GM13977 (cell line): ENCODE measurements at regions not wholly inside any gene's neighbourhood (a gene's known extent, or its start where the extent isn't known, plus 50 kb on each side); places are given as distances from the start of the nearest gene placed in this dataset.

Experiments
- DNase-seq: peaks from one replicate; pipeline ENCODE4 v3.0.0; 2012; ENCODE audit warnings: low spot score
- CTCF ChIP-seq: IDR thresholded peaks from 2 replicates; pipeline ENCODE4 v1.5.1; 2012; ENCODE audit warnings: mild to moderate bottlenecking, control low read depth; ENCODE audit not compliant: insufficient read depth; ENCODE audit errors: extremely low read depth, missing control alignments
- in situ Hi-C: fragments of 300-500 bp; cut with MboI; formaldehyde crosslinking; loops from one replicate; pipeline ENCODE4 v1.12.0; 2022; ENCODE audit warnings: low sequenced_read_pairs, low pct_unique_long_range_greater_than_20kb, mixed read lengths, inconsistent platforms; ENCODE audit not compliant: unreplicated experiment

- no peak for DNase-seq
- TF ChIP-seq CTCF: no peak
- in situ Hi-C loops: no loop called here
Measured at GRCh38 chr2:215702116-215702902, 266.4 kb upstream of the FN1 start.

GRCh38 chr2:215699700-215700538 lies 264.1 kb upstream of the FN1 start:
- DNase-seq: no peak
- in situ Hi-C loops: no loop called here
- no peak for TF ChIP-seq CTCF

GRCh38 chr2:215699018-215699417 lies 263.1 kb upstream of the FN1 start:
- in situ Hi-C loops: no loop called here
- TF ChIP-seq CTCF: no peak
- DNase-seq: no peak

- no peak for DNase-seq
- in situ Hi-C loops: no loop called here
- TF ChIP-seq CTCF: no peak
Measured at GRCh38 chr2:215698566-215698965, 262.7 kb upstream of the FN1 start.

GRCh38 chr2:215697496-215697895 lies 261.6 kb upstream of the FN1 start:
- in situ Hi-C loops: no loop called here
- TF ChIP-seq CTCF: no peak
- no peak for DNase-seq

GRCh38 chr2:215697003-215697402 lies 261.1 kb upstream of the FN1 start:
- in situ Hi-C loops: no loop called here
- DNase-seq: no peak
- no peak for TF ChIP-seq CTCF
